Natural killer cell treated with Interleukin-12 subunit alpha and Interleukin-12 subunit beta and Interleukin-15 and Interleukin-18, amount 100 ng/mL, for 72 hours (primary cell): ENCODE measurements at regions not wholly inside any gene's neighbourhood (a gene's known extent, or its start where the extent isn't known, plus 50 kb on each side); places are given as distances from the start of the nearest gene placed in this dataset.
"Not testable (repeated sequence)": the region's sequence is repeated elsewhere in the genome, so short reads cannot be mapped to it uniquely, and the experiment has no call there.

Experiments
- ATAC-seq, 2 donors: fragments of 150-1000 bp; cut with Tn5 transposase in 1 of 2; sonication (Bioruptor Pico), chemical (Tn5 transposase) in 1 of 2; 2 replicates each; pipeline ENCODE4 v1.10.0; 2021
- DNase-seq: peaks from one replicate; pipeline ENCODE4 v3.0.0; 2022; ENCODE audit warnings: low spot score
- H3K27ac Mint-ChIP-seq, 2 donors: 1 replicate in 1 of 2; 2 replicates in 1 of 2; pipeline ENCODE4 v1.8.0; 2022; ENCODE audit warnings: mixed read lengths in 2 of 2, mild to moderate bottlenecking in 1 of 2, moderate library complexity in 1 of 2
- H3K27me3 Mint-ChIP-seq, 2 donors: 1 replicate in 1 of 2; 2 replicates in 1 of 2; pipeline ENCODE4 v1.8.0; 2022; ENCODE audit warnings: mixed read lengths in 2 of 2
- H3K36me3 Mint-ChIP-seq: one replicate; pipeline ENCODE4 v1.8.0; 2022; ENCODE audit warnings: mixed read lengths
- H3K4me1 Mint-ChIP-seq, 2 donors: 1 replicate in 1 of 2; 2 replicates in 1 of 2; pipeline ENCODE4 v1.8.0; 2022; ENCODE audit warnings: low read depth in 2 of 2, mixed read lengths in 2 of 2, mild to moderate bottlenecking in 1 of 2
- H3K4me3 Mint-ChIP-seq: one replicate; pipeline ENCODE4 v1.8.0; 2022; ENCODE audit warnings: mixed read lengths
- H3K9me3 Mint-ChIP-seq: 2 replicates; pipeline ENCODE4 v1.8.0; 2022; ENCODE audit warnings: mixed read lengths

DNA sequence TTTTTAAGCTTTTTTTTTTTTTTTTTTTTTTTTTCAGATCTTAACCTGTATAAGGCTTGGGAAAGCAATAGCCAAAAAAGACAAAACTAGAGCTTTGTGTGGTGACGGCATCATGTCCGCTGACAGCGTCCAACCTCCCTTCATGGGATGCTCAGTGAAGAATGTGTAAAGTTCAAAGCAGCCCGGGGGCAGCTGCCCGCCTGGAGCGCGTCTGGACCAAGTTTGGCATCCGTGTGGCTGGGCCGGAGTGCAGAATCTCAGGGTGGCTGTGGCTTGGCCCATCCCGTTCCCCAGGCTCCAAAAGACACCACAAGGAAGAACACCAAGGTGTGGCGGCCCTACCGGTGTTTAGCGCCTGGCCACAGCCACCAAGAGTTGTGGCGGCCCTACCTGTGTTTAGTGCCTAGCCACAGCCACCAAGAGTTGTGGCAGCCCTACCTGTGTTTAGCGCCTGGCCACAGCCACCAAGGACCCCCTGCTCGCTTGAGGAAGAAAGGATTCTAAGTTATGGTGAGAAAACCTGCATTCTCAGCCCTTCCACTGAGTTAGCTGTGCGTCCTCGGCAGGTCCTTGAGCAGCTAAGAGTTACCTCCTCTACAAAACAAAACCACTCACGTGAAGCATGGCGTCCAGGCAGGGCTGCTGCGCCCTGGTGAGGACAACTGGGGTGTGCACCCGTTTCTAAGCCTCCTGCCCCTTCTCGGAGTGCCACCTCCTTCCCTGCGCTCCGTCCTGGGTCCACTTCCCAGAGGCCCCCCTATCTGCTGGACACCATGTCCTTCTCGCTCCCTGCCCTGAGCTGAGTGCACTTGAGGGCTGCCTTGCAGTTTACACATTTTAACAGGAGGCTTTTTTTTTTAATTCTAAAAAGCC, 103.6 kb upstream of the SALL3 start:
- H3K9me3 Mint-ChIP-seq = no peaks in the 10 kb centered on the region
- H3K4me3 Mint-ChIP-seq = no peak overlapping the region
- no peaks in the 10 kb centered on the region for H3K4me1 Mint-ChIP-seq
- no peaks in the 10 kb centered on the region for H3K36me3 Mint-ChIP-seq
- no peak for DNase-seq
- no peak for ATAC-seq
- H3K27ac Mint-ChIP-seq = no peak overlapping the region
- H3K27me3 Mint-ChIP-seq = peaks cover 13 to 22% of the 10 kb centered on the region in 2 donors

DNA sequence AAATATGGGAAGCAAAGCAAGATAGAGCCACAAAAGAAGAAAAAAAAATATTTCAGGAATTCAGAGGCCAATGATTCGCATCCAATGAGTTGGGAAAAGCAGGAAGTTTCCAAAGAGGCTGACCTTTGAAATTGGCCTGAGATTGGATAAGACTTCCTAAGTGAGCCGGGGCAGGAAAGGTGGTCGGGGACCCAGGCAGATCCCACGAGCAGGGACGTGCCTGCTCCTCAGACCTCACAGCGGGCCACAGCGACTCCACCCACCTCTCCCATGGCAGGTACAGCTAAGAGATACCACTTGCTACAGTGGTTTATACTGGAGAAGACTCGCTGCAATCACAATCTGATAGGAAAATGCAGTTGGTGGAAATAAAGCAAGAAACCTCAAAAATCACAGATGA, 102.8 kb upstream of the SALL3 start:
- H3K4me3 Mint-ChIP-seq = no peak overlapping the region
- peaks cover 13 to 22% of the 10 kb centered on the region in 2 donors for H3K27me3 Mint-ChIP-seq
- H3K9me3 Mint-ChIP-seq = no peaks in the 10 kb centered on the region
- no peak for DNase-seq
- no peaks in the 10 kb centered on the region for H3K36me3 Mint-ChIP-seq
- no peaks in the 10 kb centered on the region for H3K4me1 Mint-ChIP-seq
- H3K27ac Mint-ChIP-seq = no peak overlapping the region
- no peak for ATAC-seq

DNA sequence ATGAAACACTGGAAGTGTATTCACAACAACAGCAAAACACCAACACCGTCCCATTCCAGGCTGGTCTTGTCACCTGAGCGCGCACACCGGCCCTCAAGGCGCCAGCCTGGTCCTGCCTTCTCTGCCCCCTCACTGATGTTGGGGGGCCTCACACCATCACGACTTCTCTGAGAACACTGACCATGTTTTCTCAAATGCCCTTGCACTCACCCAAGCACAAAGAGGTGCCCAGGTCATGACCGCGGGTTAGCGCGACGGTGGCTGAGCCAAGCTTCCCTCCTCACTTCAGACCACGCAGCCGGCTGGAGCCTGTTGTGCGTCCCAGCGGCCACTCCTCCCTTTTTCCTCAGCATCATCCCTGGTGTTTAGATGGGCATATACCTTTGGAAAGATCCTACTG, 101.3 kb upstream of the SALL3 start:
- Mint-ChIP-seq H3K4me3 (no peak overlapping the region), H3K27me3 (peaks cover 13 to 22% of the 10 kb centered on the region in 2 donors), H3K27ac (no peak overlapping the region), H3K36me3 (no peaks in the 10 kb centered on the region), H3K4me1 (no peaks in the 10 kb centered on the region), H3K9me3 (no peaks in the 10 kb centered on the region)
- ATAC-seq (no peak), DNase-seq (no peak)

- H3K4me3 Mint-ChIP-seq, H3K4me1 Mint-ChIP-seq, ATAC-seq, H3K27ac Mint-ChIP-seq, DNase-seq, H3K9me3 Mint-ChIP-seq, H3K36me3 Mint-ChIP-seq: not testable (repeated sequence)
- H3K27me3 Mint-ChIP-seq = peaks cover 13 to 22% of the 10 kb centered on the region in 2 donors
Observed at GRCh38 chr18:78879072-78879883, 100.3 kb upstream of the SALL3 start.

GRCh38 chr18:78882585-78882984, 97.0 kb upstream of the SALL3 start:
- ATAC-seq = no peak
- no peak overlapping the region for H3K27ac Mint-ChIP-seq
- peaks cover 4 to 28% of the 10 kb centered on the region in 2 donors for H3K27me3 Mint-ChIP-seq
- no peak for DNase-seq
- H3K9me3 Mint-ChIP-seq = peaks cover 7% of the 10 kb centered on the region
- no peak overlapping the region for H3K4me3 Mint-ChIP-seq
- no peaks in the 10 kb centered on the region for H3K4me1 Mint-ChIP-seq
- peaks cover 10% of the 10 kb centered on the region for H3K36me3 Mint-ChIP-seq

DNA sequence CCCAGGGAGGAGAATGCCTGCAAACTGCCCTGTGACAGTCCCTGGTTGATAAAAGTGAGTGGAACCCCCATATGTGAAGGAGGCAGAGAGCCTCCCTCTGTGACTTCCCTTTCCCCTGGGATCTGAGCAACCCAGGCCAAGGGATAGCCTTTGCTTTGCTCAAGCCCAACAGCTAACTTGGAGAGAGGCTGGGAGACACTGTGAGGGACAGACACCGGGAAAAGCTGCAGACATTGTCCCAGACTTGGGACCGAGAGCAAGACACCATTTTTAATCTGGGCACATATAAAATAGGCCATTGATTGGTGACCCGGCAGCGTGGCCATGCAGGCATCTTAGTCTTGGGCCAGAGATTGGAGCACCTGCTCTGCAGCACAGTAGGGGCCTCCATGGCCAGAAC, 96.1 kb upstream of the SALL3 start:
- peaks cover 16% of the 10 kb centered on the region for H3K36me3 Mint-ChIP-seq
- no peak for DNase-seq
- no peak for ATAC-seq
- no peak overlapping the region for H3K27ac Mint-ChIP-seq
- H3K27me3 Mint-ChIP-seq = peaks cover 3 to 19% of the 10 kb centered on the region in 2 donors
- H3K4me1 Mint-ChIP-seq = no peaks in the 10 kb centered on the region
- peaks cover 7% of the 10 kb centered on the region for H3K9me3 Mint-ChIP-seq
- no peak overlapping the region for H3K4me3 Mint-ChIP-seq

DNA sequence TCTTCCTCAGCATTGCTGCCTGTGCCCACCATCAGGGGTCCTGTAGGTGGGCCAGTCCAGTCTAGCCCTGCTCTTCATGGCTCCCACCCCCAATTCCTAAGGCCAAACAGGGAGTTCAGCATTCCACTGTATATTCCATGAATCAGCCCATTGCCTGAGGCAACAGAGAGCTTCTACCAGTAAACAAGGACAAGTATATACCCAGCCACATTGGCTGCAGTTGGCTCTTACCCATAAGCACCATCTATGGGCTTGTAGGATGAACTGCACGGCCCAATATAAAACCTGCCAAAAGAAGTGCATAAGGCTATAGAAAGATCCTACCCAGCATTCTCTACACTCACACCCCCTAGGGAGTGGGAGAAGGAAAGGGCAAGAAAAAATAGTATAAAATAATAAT, 95.1 kb upstream of the SALL3 start:
- Mint-ChIP-seq H3K27ac (no peak overlapping the region), H3K4me3 (no peak overlapping the region), H3K27me3 (peaks cover 0 to 18% of the 10 kb centered on the region in 2 donors), H3K9me3 (peaks cover 16% of the 10 kb centered on the region), H3K4me1 (no peaks in the 10 kb centered on the region), H3K36me3 (peaks cover 26% of the 10 kb centered on the region)
- no peak for DNase-seq
- no peak for ATAC-seq

DNA sequence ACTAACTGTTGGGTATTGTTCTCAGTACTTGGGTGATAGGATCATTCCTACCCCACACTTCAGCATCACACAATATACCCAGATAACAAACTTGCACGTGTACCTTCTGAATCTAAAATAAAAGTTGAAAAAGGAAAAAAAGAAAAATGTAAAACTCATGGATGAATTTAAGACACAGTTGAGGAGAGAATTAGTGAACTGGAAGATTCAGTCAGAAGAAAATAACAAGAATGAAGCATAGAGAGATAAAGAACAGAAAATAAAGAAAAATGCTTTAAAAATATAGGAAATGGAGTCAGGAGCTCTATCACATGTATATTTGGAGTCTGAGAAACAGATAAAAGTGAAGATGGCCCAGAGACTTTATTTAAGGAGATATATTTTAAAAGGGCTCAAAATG, 90.4 kb upstream of the SALL3 start:
- ATAC-seq (no peak), DNase-seq (no peak)
- Mint-ChIP-seq H3K27me3 (peaks cover 0 to 18% of the 10 kb centered on the region in 2 donors), H3K27ac (no peak overlapping the region), H3K4me3 (no peak overlapping the region), H3K9me3 (peaks cover 20% of the 10 kb centered on the region), H3K4me1 (no peaks in the 10 kb centered on the region), H3K36me3 (peaks cover 26% of the 10 kb centered on the region)

GRCh38 chr18:78890388-78890787, 89.2 kb upstream of the SALL3 start:
- no peak overlapping the region for H3K27ac Mint-ChIP-seq
- no peak overlapping the region for H3K4me3 Mint-ChIP-seq
- H3K36me3 Mint-ChIP-seq = peaks cover 26% of the 10 kb centered on the region
- peaks cover 14% of the 10 kb centered on the region for H3K9me3 Mint-ChIP-seq
- no peaks in the 10 kb centered on the region for H3K4me1 Mint-ChIP-seq
- ATAC-seq = no peak
- no peak for DNase-seq
- peaks cover 0 to 18% of the 10 kb centered on the region in 2 donors for H3K27me3 Mint-ChIP-seq

- no peak overlapping the region for H3K4me3 Mint-ChIP-seq
- DNase-seq = no peak
- H3K27me3 Mint-ChIP-seq = peaks cover 0 to 12% of the 10 kb centered on the region in 2 donors
- H3K27ac Mint-ChIP-seq = no peak overlapping the region
- H3K36me3 Mint-ChIP-seq = peaks cover 26% of the 10 kb centered on the region
- H3K9me3 Mint-ChIP-seq = peaks cover 13% of the 10 kb centered on the region
- no peaks in the 10 kb centered on the region for H3K4me1 Mint-ChIP-seq
- ATAC-seq = no peak
Observed at GRCh38 chr18:78891185-78891762, 88.3 kb upstream of the SALL3 start.

DNA sequence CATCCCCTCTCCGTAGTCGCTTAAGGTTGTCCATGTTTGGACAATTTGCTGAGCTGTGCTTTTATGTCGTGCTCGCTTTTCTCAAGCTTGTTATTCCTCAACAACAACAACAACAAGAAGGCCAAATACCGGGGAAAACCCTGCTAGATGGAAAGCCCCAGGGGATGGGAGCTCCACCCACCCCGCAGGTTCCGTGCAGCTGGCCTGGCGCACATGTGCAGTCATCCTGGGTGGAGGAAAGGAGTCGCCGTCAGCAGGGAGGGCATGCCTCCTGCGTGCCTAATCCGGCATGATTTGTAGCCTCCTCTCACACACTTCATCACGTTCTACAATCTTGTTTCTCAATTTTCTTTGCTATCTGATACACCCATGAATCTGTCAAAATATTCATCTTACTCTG, 87.4 kb upstream of the SALL3 start:
- H3K27me3 Mint-ChIP-seq = peaks cover 0 to 3% of the 10 kb centered on the region in 2 donors
- DNase-seq (no peak), ATAC-seq (no peak)
- no peak overlapping the region for H3K27ac Mint-ChIP-seq
- H3K4me3 Mint-ChIP-seq = no peak overlapping the region
- no peaks in the 10 kb centered on the region for H3K4me1 Mint-ChIP-seq
- H3K36me3 Mint-ChIP-seq = peaks cover 19% of the 10 kb centered on the region
- H3K9me3 Mint-ChIP-seq = peaks cover 13% of the 10 kb centered on the region

- DNase-seq (no peak), ATAC-seq (no peak)
- Mint-ChIP-seq H3K4me3 (no peak overlapping the region), H3K9me3 (peaks cover 13% of the 10 kb centered on the region), H3K4me1 (no peaks in the 10 kb centered on the region), H3K27me3 (no peaks in the 10 kb centered on the region), H3K27ac (no peak overlapping the region), H3K36me3 (peaks cover 16% of the 10 kb centered on the region)
Observed at GRCh38 chr18:78892721-78893120, 86.9 kb upstream of the SALL3 start.

GRCh38 chr18:78893281-78894032, 86.2 kb upstream of the SALL3 start:
- no peaks in the 10 kb centered on the region for H3K4me1 Mint-ChIP-seq
- peaks cover 13% of the 10 kb centered on the region for H3K9me3 Mint-ChIP-seq
- H3K27ac Mint-ChIP-seq = no peak overlapping the region
- no peak for ATAC-seq
- no peak for DNase-seq
- H3K4me3 Mint-ChIP-seq = no peak overlapping the region
- peaks cover 10% of the 10 kb centered on the region for H3K36me3 Mint-ChIP-seq
- H3K27me3 Mint-ChIP-seq = no peaks in the 10 kb centered on the region
